OCI-LY3 (cell line): ENCODE measurements at regions not wholly inside any gene's neighbourhood (a gene's known extent, or its start where the extent isn't known, plus 50 kb on each side); places are given as distances from the start of the nearest gene placed in this dataset.

Experiments used
- EZH2phosphoT487 ChIP-seq: fragments of 200-600 bp; shearing (Covaris generic); IDR thresholded peaks from 2 replicates; pipeline ENCODE4 v1.6.1; 2018; ENCODE audit warnings: antibody characterized with exemption, mixed run types, low read depth
- TF ChIP-seq, protein P1 (sequence below): fragments of 200-600, 300-600 bp; sonication (generic); IDR thresholded peaks from 2 replicates; pipeline ENCODE4 v1.5.1; 2014; ENCODE audit warnings: antibody characterized with exemption, low read length, low read depth

DNA sequence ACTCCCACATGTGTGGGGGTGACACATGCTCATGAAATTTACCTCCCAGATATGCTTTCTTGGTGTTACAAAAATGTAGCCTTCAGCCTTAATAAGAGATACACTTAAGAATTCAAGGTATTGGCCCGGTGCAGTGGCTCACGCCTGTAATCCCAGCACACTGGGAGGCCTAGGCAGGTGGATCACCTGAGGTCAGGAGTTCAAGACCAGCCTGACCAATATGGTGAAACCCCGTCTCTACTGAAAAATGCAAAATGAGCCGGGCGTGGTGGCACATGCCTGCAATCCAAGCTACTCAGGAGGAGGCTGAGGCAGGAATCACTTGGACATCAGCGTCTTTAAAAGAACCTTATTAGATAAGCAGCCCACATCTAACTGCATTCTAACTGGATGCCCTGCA is 614.3 kb upstream of the CDH4 start:
- TF ChIP-seq, protein P1, sequence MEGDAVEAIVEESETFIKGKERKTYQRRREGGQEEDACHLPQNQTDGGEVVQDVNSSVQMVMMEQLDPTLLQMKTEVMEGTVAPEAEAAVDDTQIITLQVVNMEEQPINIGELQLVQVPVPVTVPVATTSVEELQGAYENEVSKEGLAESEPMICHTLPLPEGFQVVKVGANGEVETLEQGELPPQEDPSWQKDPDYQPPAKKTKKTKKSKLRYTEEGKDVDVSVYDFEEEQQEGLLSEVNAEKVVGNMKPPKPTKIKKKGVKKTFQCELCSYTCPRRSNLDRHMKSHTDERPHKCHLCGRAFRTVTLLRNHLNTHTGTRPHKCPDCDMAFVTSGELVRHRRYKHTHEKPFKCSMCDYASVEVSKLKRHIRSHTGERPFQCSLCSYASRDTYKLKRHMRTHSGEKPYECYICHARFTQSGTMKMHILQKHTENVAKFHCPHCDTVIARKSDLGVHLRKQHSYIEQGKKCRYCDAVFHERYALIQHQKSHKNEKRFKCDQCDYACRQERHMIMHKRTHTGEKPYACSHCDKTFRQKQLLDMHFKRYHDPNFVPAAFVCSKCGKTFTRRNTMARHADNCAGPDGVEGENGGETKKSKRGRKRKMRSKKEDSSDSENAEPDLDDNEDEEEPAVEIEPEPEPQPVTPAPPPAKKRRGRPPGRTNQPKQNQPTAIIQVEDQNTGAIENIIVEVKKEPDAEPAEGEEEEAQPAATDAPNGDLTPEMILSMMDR = no peak
- no peak for TF ChIP-seq EZH2phosphoT487
